IPS-18c (cell line): ENCODE measurements at regions not wholly inside any gene's neighbourhood (a gene's known extent, or its start where the extent isn't known, plus 50 kb on each side); places are given as distances from the start of the nearest gene placed in this dataset.
"Not testable (repeated sequence)": the region's sequence is repeated elsewhere in the genome, so short reads cannot be mapped to it uniquely, and the experiment has no call there.

Experiments used
- H3K4me3 ChIP-seq: 2 replicates; pipeline ENCODE4 v1.7.0; 2013; ENCODE audit warnings: low read depth, mild to moderate bottlenecking, low read length, moderate library complexity; ENCODE audit not compliant: insufficient read depth
- H3K9me3 ChIP-seq: one replicate; pipeline ENCODE4 v1.6.1; 2013; ENCODE audit warnings: mild to moderate bottlenecking, low read length, moderate library complexity; ENCODE audit not compliant: control insufficient read depth, insufficient read depth

DNA sequence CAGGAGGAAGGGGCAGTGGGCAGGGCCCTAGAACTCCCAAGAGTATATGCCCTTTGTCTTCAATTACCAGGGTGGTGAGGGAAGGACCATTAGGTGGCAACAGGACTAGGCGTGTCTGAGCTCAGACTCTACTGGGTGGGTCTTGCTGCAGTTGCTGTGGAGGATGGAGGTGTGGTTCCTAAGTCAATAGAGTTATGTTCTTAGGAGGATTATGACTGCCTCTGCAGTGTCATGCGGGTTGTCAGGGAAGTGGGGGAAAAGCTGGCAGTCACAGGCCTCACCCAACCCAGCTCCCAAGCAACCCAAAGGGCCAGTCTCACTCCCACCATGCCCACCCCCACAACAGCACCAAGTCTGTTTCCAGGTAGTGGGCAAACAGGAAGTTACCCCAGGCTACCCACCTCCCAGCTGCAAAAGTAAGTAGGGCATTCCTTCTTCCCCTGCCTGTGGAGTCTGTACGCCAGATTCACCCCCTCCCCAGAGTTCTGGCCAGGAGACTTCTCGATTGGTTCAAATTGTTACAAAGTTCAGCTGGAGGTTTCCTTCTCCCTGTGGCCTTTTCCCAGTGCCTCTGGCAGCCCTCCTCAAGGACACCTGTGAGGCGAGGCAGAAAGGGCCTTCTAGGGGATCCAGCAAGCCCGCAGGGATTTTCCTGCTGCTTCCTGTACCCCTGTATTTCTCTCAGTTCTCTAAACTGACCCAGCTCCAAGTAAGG, 145.3 kb downstream of the HINT1 start:
- Histone ChIP-seq H3K9me3 (no peaks in the 10 kb centered on the region), H3K4me3 (no peak overlapping the region)

DNA sequence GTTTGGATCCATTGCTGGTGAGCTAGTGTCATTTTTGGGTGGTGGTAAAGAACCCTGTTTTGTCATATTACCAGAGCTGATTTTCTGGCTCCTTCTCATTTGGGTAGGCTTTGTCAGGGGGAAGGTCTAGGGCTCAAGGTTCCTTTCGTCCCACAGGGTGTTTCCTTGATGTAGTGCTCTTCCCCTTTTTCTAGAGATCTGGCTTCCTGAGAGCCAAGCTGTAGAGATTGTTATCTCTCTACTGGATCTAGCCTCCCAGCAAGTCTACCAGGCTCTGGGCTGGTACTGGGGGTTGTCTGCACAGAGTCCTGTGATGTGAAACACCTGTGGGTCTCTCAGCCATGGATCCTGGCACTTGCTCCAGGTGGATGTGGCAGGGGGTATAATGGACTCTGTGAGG, 145.9 kb downstream of the HINT1 start:
- Histone ChIP-seq H3K9me3 (no peaks in the 10 kb centered on the region), H3K4me3 (no peak overlapping the region)

DNA sequence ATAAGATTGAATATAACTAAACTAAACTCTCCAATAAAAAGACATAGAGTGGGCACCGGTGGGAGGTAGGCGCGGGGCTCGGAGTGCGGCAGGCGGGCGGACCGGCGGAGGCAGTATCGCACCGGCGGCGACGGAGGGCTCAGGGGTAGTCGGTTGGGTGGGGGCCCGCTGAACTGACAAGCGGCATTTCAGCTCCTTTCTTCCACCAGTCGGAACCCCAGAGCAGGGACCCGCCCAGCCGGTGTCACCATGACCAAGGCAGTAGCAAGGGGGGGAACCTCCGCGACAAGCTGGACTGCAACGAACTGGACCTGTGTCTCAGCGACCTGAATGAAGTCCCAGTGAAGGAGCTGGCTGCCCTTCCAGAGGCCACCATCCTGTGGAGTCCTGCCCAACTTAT, 156.7 kb downstream of the HINT1 start:
- no peaks in the 10 kb centered on the region for H3K9me3 ChIP-seq
- H3K4me3 ChIP-seq, result no peak overlapping the region

DNA sequence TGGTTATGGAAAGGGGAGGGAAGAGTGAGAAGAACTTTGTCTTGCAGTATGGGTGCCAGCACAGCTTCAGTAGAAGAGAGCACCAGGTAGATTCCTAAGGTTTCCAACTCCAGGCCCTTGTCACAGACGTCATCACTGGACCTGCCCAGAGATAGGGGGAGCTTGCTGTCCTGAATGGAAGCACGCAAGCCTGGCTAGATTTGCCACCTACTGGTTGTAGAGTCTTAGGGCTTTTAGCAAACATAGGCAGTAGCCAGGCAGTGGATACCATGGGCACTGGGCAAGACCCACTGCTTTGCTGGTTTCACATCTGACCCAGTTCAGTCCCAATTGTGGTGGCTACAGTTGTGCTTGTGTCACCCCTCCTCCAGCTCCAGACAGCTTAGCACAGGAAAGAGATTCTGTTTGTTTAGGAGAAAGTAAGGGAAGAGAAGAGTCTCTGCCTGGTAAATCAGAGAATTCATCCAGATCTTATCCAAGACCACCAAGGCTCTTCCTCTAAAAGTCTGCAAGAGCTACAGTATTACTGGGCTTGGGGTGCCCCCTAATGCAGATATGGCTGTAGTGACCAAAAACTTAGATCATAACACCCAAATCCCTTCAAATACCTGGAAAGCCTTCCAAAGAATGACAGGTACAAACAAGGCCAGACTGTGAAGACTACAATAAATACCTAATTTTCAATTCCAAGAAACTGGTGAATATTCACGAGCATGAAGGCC, 158.9 kb downstream of the HINT1 start:
- H3K4me3 ChIP-seq, result no peak overlapping the region

DNA sequence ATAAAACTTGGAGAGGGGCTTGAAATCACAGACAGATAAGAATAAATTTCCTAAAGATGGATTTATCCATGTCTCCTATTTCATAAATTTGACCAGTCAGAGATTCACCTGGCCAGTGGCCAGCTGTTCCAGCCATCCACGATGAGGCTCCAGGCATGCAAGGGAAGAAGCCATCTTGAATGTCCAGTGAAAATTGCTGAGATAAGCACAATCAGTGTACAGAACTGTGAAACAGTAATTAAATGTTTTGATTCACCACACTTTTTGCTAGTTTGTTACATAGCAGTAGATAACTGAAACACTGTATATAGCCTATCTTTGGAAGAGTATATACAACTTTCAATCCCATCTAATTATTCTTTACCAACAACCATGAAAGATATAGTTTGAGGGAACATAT, 163.5 kb downstream of the HINT1 start:
- no peaks in the 10 kb centered on the region for H3K9me3 ChIP-seq

More for the DNA sequence above, 158.9 kb downstream of the HINT1 start:
- H3K9me3 ChIP-seq, result no peaks in the 10 kb centered on the region

DNA sequence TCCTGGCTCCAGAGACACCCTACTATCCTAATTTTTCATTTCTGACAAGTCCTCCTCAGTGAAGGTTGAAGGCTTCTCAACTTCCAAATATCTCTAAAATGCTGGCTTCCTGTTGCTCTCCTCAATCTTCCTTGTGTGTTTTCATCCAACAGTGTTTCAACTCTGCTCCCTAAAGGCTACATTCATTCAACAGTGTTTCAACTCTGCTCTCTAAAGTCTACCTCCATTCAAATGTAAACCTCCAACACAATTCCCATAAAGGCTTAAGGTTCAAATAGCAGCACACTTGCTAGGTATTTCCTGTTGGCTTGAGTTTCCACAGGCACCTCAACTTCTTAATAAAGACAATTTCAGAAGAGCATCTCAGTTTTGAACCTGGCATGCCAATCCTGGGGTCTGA, 164.8 kb downstream of the HINT1 start:
- Histone ChIP-seq H3K4me3 (no peak overlapping the region), H3K9me3 (no peaks in the 10 kb centered on the region)

More for the DNA sequence above, 163.5 kb downstream of the HINT1 start:
- no peak overlapping the region for H3K4me3 ChIP-seq

DNA sequence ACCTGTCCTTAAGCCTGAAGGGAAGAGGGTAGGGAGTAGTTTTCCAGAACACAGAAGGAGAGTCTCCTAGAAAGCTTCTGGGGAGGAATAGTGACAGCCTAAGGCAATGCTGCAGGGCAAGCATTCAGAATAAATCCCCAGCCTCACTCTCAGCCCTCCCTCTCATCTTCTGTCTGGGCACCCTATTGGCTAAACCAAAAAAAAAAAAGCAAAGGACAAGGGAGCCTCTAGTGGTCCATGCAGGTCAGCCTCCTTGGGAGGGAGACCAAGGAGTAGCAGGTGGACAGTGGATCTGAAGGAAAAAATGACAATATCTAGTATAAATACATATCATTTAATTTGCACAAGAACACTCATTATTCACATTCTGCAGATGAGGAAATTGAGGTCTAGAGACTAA, 168.3 kb downstream of the HINT1 start:
- not testable (repeated sequence) for H3K4me3 ChIP-seq, H3K9me3 ChIP-seq

DNA sequence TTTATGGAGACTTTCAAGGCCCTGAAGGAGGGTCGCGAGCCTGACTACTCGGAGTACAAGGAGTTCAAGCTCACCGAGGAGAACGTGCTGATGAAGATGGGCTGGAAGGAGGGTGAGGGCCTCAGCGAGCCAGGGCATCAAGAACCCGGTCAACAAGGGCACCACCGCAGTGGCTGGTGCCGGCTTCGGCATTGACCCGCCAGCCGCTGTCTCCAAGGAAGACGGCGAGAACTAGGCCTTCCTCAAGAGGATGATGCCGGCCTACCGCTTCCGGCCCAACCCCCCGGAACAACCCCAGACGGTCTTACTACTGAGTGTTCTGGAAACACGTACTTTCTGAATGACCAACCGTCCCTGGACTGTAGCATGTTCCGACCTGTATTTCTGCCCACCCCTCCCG, 169.2 kb downstream of the HINT1 start:
- no peaks in the 10 kb centered on the region for H3K9me3 ChIP-seq
- no peak overlapping the region for H3K4me3 ChIP-seq

DNA sequence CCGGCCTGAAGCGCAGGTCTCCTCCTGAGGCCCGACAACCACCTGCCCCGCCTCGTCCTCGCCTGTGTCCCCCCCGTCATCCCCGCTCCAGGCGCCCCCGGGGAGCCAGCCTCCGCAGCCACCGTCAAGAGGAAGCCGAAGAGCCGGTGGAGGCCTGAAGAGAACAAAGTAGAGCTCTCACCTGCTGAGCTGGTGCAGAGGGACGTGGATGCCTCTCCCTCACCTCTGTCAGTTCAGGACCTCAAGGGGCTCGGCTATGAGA, 169.9 kb downstream of the HINT1 start:
- H3K4me3 ChIP-seq, result no peak overlapping the region
- no peaks in the 10 kb centered on the region for H3K9me3 ChIP-seq

DNA sequence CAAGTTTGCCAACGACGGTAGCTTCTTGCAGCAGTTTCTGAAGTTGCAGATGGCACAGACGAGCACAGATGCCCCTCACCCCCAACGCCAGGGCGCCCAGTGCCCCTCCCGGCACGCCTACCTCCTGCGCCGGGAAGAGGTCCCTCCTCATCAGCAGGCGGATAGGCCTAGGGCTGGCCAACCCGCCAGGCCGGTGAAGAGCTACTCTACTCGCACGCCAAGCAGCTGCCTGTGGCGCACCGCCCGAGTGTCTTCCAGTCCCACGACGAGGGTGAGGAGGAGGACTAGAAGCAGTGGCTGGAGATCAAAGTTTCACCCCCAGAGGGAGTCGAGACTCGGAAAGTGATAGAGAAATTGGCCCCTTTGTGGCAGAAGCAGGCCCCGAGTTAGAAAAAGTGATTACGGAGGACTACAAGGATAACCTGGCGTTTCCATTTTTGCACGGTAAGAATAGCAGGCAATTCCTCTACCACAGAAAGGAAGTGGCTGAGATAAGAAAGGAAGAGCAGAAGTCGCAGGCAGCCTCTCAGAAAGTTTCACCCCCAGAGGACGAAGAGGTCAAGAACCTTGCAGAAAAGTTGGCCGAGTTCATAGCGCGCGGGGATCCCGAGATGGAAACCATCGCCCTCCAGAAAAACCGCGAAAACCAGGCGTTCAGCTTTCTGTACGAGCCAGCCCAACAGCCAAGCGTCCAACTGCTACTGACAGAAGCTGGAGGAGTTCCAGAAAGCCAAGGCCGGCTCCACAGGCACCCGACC, 170.4 kb downstream of the HINT1 start:
- H3K9me3 ChIP-seq, result no peaks in the 10 kb centered on the region
- H3K4me3 ChIP-seq, result no peak overlapping the region

DNA sequence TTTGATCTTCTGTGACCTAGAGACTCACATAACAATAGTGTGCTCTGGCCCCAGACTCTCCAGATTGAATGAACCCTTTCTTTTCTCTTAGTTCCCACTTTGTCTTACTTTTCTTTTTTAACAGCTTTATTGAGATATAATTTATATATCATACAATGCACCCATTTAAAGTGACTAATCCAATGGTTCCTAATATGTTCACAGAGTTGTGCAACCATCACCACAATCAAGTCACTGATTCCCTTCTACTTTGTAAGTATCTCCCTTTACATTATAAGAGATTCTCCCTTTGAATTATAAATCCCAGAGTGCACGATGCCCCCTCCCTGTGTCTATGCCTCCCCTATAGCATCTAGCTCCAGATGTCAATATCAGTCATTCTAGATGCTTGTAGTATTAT, 172.4 kb downstream of the HINT1 start:
- Histone ChIP-seq H3K9me3 (no peaks in the 10 kb centered on the region), H3K4me3 (no peak overlapping the region)

DNA sequence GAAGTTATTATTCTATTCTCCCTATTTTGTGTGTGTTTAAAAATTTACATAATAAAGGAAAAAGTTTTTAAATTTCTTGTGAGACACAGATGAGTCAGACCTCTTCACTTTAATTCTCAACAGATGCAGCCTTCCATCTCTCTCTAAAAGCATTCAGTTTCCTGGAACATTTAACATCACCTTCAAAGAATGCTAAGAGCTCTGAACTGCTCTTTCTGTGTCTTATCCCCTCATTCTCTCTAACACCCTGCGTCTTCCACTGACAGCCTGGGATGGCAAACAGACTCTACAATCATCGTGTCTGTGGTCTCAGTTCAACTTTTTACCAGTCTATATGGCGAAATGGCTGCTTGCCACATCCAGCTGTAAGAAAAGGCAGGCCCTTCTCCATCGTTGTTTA, 173.0 kb downstream of the HINT1 start:
- Histone ChIP-seq H3K4me3 (no peak overlapping the region), H3K9me3 (no peaks in the 10 kb centered on the region)

DNA sequence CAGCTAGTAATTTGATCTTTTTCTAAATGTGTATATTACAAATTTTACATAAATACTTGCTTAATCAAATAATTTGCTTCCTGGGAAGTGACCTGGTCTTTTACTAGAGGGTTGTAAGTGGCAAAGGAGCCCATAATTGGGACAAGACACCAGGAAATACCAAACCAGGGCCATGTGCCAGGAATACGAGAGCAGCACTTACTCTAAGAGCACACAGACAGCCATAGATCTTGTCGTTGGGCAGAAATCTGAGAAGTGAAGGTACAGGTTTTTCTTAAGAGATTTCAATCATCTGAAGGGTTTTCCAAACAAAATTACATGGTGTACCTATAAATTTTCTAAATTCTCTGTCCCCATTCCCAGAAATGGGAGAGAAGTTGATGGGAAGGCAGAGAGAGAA, 179.3 kb downstream of the HINT1 start:
- H3K9me3 ChIP-seq, result peaks cover 2% of the 10 kb centered on the region
- H3K4me3 ChIP-seq, result no peak overlapping the region

DNA sequence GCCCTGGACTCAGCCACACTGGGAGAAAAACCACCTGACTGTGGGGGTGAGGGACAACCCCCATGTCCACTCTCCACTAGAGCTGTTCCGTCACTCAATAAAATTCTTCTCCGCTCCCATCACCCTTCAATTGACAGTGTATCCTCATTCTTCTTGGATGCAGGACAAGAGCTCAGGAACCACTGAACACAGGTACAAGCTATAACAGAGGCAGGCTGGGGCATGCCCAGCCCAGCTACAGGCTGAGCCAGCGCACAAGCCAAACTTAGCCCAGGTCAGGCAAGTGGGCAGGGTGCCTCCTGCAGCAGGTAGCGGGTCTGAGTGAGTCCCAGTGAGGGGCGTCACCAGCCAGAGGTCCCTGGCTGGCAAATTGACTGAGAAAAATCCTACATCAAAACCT, 183.4 kb downstream of the HINT1 start:
- H3K9me3 ChIP-seq, result peaks cover 2% of the 10 kb centered on the region
- no peak overlapping the region; the same call in 1 of the 2 replicates for H3K4me3 ChIP-seq

DNA sequence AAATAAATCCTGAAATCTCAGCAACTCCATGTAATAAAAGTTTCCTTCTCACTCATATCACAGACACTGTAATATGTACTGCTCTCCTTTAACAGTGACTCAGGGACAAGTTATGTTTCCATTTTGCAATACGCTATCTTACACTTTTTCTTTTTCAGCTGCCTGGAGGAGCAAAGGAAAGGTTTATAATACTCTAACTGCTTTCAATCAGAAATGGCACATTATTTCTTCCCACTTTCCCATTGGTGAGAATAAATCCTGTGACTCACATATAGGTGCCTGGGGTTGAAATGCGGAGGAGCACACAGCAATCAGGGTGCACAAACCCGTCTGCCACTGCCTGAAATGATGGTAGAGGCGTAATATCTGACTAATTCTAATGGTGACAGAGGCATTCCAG, 186.6 kb downstream of the HINT1 start:
- Histone ChIP-seq H3K4me3 (no peak overlapping the region), H3K9me3 (peaks cover 2% of the 10 kb centered on the region)

DNA sequence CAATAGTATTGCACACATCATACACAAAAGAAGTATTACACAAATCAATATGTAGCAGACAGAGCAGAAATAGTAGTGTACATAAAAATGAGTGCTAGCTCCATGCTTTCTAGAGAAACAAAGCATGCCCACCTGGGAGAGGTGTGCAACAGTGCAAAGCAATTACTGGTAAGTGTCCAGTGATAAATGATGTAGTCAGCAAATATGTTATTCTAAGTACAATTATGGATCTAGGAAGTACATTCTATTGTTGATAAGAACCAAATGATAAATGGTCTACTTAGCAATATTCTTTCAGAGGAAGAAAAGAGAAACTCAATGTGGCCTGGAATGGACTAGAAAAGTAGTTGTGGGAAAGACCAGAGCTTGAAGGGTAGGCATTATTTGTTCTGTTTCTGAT, 188.6 kb downstream of the HINT1 start:
- Histone ChIP-seq H3K4me3 (no peak overlapping the region), H3K9me3 (peaks cover 1% of the 10 kb centered on the region)

DNA sequence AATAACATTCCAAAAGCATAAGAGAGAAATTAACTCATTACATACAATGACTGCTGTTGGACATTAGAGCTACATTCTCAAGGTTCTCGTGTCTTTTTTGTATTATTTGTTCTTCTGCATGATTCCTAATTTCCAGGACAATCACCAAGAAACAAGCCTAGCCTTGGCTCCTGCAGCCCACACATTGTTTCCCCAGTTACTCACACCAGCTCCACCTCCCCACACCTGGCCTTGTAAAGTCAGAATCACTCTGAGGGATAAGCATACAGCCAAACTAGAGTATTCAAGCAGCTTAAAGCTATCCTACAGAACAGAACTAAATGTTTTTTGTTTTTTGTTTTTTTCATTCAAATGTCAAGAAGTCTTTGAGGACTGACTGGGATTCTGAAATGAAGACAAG, 189.2 kb downstream of the HINT1 start:
- no peak overlapping the region for H3K4me3 ChIP-seq
- no peaks in the 10 kb centered on the region for H3K9me3 ChIP-seq

DNA sequence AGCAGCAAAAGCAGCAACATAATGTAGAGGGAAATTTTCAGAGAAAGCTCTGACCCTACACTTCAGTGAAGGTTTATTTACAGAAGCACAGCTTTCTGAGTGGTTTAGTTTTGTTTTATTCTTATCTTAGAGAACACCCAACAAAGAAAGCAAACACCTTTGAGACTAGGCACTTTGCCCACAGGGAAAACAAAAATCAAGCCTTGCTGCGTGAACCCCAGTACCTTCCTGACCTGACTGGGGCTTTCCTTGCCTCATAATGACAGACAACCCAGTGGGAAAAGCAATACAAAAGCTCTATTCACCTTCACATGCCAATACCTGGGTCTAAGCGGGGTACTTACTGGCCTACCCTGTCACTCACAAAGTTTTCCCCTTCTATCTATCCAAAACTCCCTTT, 189.8 kb downstream of the HINT1 start:
- Histone ChIP-seq H3K9me3 (no peaks in the 10 kb centered on the region), H3K4me3 (no peak overlapping the region)
